ENCODE measurements at regions not wholly inside any gene's neighbourhood (a gene's known extent, or its start where the extent isn't known, plus 50 kb on each side); places are given as distances from the start of the nearest gene placed in this dataset.

DNA sequence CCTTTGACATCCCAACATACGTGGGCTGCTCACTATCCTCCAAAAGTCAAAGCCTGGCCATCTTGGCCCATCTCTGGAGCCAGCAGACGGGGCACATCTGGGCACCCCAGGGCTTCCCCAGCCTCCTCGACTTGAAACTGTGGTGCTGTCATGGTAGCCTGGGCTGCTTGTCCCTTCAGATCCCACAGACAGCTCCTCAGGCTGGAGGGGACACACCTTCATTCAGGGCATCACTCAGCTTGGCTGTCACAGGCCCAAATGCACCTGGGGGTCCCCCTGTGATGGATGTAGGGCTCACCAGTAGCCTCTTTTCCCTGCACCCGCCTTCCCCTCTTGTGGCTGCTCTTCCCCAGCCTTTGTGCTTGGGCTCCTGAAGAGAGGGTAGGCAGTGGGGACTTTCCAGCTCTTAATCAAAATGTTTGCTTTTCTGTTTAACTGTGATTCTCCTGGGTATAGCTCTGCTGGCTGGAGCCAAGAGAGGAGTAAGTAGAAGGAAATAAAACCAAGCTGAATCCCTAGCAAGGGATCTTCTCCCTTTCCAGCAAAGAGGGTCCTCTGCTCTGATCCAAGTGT lies 92.3 kb downstream of the GYPC start:
- DNase-seq (ENCODE audit: low spot score in 2 of 2) (no peak), FAIRE-seq (no peak)

DNA sequence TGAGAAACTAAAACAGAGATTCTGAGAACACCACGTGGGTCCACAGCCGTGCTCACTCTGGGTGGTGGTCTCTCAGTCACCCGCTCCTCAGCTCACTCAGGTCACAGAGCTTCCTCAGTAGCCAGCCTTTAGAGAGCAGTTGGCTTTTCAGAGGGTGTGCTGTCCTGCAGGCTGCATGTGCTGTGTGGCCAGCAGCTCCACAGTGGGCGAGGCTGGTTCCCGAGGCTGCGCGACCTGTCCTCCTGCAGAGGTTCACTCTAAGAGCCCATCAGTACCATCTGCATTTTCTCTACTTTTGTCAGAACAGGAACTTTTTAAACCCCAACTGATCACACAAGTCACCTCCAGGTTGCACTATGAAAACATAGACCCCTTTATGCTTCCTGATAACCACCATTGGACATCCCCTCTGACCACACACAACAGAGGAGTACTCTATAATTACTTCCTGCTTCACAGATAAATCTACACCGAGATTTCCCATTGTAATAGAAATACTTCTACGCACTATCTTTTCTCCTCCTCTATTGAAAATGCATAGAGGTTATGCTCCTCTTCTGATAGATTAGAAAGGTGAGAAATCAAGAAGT lies 93.1 kb downstream of the GYPC start:
- no peak for FAIRE-seq
- DNase-seq (ENCODE audit: low spot score in 2 of 2): no peak

DNA sequence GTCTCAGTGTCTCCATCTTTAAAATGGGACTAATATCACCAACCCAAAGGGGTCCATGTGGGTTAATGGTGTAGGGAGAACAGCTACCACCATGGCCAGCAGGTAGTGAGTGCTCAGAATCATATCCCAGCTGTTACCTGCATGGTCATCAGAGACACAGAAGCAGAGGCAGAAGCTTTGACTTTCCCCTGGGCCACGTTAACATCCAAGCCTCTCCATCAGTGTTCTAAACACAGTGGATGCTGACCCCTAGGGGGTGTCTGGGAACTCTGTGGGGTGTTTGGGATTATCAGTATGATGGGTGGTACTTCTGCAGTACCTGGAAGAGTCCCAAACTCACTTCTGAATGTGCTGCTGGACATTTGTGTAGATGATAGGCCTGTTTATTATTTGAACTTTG lies 93.6 kb downstream of the GYPC start:
- DNase-seq (ENCODE audit: low spot score in 2 of 2) (no peak), FAIRE-seq (no peak)

DNA sequence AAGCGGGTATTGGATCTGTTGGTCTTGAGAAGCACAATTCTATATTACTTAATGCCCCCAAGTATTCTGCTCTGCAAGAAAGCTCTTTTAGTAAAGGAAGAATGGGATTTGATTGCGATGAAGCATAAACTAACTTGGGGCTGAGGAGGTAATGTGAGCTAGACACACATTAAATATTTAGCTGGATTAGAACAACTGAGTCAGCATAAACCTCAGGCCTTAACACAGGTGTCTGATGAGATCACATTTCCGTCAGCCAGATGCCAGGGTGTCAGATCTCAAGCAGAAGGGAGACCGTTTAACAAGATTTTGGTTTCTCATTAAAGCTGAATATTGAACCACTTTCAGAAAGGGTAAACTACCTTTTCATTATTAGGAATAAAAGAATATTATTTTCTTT lies 94.5 kb downstream of the GYPC start:
- no peak for DNase-seq (ENCODE audit: low spot score in 2 of 2)
- FAIRE-seq: no peak

DNA sequence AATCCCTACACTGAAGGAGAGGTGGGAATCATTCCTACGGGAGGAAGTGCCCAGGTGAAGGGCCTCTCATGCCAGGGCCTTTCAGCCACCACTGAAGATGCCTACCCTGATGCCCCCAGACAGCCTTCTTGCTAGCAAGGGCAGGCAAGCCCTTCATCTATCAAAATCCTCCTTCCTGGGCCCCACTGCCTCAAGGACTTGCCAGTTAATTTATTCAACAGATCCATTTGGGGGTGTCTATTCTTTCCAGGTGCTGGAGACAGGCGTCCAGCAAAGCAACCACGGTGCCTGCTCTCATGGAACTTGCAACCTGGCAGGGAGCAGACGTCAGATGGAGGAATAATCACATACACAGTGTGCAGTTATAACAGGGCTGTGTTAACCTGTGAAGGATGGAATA lies 95.5 kb downstream of the GYPC start:
- FAIRE-seq (no peak), DNase-seq (ENCODE audit: low spot score in 2 of 2) (no peak)

DNA sequence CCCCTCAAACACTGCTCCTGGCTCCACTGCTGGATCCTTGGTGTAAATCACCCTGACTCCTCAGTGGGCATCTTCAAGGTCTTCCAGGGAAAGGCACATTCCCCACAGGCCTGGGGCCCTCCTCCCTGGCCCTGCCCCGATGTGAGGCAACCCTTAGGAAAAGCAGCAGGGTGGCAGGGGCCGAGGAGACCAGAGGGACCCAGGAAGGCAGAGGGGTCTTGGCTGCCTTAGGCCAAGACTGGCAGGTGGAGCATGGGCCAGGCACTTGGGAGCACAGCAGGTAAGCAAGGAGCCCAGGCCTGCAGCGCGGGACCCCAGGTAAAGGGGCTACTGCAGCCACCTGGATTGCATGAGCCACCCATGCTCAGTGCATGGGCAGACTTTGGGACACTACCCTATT lies 96.9 kb downstream of the GYPC start:
- DNase-seq (ENCODE audit: low spot score in 2 of 2) (no peak), FAIRE-seq (no peak)

DNA sequence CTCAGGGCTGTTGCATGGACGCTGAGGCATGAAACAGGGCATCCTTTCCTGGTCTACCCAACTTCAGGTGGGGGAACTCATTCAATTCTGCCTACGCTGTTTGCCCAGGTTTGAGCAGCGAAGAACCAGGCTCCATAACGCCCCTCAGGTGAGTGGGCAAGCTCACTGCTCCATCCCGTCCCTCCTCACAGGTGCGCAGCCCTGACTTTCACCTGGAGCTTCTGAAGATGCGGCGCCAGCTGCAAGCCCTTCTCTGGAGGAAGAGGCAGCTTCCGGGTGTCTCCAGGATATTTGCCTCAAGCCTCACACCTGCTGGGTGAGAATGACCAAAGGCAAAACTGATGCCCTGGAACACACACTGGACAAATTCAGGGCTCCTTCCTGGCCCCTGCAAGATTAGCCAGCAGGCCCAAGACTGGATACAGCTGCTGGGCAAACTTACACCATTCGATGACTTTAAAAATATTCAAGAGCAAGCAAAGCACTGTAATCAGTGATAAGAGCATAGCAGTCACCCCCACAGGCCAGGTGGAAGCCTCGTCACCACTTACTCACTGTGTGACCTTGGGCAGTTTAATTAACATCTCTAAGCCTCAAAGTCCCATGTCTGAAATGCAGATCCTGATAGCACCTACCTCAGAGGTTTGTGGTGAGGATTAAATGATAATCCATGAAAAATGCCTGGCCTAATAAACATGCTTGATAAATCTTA lies 97.7 kb downstream of the GYPC start:
- no peak for DNase-seq (ENCODE audit: low spot score in 2 of 2)
- no peak for FAIRE-seq

DNA sequence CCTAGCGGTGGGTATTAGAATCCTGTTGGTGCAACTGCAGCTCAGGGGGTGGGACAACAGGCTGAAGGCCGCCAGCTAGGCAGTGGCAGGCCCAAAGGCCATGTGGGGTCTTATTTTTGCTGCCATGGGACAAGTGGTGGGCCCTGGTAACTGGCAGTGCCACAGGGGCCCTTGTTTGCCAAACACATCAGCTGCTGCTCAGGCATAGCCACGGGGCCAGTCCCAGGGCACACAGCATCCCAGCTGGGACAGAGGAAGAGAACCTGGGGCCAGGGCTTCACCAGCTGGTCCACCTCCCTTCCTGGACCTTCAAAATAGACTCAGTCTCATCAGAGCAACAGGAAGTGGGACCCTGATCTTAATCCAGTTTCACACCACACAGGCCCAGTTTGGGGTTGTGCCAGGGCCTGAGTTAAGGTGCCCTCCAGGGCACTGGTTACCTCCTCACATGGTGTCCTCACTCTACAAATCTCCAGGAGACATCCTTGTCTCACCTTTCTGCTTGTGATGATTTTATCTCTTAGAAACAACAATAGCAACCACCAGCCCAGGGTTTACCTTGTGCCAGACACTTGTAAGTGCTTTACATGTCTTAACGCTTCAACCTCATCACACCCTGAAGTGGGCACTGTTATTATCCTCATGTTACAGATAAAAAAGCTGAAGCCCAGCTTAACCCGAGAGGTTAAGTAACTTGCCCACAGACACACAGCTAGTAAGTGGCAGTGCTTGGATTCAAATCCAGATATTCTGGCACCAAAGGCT lies 98.5 kb downstream of the GYPC start:
- no peak for FAIRE-seq
- no peak for DNase-seq (ENCODE audit: low spot score in 2 of 2)

DNA sequence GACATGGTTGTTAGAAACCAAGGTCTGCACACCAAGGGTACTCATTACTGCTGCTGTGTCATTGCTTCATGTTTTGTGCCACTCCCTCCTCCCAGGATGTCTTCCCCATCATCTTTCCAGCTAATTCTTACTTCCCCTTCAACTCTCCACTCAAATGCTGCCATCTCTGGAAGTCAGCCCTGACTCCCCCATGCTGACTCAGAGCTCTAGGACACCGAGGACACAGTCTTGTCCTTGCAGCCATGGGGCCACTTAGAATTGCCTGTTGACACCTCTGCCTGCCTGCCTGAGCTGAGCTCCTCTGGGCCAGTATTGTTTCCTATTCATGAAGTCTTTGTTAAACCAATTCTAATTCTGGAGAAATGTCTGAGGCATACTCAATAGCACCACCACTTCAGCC lies 100.2 kb downstream of the GYPC start:
- FAIRE-seq (no peak), DNase-seq (ENCODE audit: low spot score in 2 of 2) (no peak)

DNA sequence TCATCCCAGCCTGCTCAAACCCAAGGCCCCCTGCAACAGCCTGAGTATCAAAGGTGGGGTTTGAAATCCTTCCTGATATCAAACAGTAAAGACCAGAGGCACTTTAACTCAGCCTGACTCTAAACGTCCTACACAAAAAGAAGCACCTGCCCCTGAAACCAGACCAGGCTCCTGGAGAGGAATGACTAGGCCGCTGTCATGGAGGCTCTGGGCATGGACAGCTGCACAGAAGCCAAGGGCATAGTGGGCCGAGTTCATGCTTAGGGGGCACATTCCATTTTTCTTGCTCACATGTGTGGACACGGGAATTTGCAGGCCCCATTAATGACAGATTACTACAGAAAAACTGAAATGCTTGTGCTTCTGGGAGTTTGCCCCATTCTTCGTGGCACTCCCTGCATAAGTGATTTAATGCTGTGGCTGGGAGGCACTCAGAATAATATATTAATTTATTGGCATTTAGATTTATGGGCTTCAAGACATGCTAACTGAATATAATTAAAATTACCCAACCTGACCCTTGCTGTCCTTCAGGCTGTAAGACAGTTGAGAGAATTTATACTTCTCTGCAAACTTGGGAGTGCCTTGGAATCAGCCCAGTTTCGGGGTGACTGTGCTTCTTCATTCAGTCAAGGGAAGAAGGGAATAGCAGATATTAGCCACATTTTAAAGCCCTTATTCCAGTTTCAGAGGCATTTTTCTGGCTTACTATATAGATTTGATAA lies 105.5 kb downstream of the GYPC start:
- FAIRE-seq (no peak), DNase-seq (ENCODE audit: low spot score in 2 of 2) (no peak)

DNA sequence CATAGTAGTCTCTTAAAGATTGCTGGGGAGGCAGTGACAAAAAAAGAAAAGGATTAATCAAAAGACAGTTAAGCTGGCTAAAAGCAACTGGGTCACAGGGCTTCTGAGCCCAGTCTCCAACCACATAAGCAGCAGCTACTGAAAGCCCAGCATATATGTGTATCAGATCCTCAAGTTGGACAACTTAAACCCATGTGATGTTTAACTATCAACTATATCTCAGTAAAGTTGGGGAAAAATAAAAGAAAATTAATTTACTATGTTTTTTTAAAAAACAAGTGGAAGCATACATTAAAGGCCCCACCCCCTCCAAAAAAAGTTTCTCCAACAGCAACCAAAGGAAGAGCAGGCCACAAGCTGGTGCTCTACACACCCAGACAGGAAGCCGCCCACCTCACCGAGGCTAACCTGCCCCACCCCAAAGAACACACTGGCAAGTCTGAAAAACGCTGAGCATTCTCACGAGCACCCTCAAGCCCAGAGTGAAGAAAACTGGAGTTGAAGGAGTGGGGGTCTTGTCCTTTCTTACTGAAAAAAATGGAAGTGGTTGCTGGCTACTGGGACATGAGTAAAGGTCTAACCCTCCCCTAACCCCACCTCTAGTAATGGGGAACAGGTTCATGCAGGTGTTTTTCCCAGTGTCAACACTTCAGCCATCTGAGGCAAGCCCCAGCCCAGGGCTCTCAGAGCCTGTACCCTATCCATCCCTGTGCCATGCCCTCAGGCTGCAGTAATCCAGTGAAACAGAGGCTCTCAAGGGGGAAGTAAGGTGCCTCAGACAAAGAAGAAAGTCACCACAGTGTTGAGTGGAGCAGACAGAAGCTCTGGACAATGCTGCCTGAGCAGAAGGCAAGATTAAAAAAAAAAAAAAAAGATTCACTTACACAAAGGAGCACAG lies 106.3 kb downstream of the GYPC start:
- FAIRE-seq (no peak), DNase-seq (ENCODE audit: low spot score in 2 of 2) (no peak)

DNA sequence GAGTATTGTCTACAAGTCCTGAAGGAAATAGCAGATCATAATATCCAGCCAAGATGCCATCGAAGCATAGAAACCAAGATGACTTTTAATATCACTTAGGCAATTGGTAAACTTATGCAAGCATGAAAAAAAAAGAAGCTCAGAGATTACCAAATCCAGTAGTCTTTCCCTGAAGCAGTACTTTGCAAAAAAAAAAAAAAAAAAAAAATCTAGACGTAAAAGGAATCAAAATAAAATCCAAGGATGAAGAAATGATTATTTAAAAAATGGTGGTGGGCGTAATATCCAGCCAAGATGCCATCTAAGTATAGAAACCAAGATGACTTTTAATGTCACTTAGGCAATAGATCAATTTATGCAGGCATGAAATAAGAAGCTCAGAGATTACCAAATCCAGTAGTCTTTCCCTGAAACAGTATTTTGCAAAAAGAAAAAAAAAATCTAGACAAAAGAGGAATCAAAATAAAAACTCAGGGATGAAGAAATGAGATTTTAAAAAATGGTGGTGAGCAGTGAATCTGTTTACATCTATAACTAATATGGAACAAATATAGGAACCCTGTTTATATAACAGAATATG lies 108.8 kb downstream of the GYPC start:
- DNase-seq (ENCODE audit: low spot score in 2 of 2) (no peak), FAIRE-seq (no peak)

DNA sequence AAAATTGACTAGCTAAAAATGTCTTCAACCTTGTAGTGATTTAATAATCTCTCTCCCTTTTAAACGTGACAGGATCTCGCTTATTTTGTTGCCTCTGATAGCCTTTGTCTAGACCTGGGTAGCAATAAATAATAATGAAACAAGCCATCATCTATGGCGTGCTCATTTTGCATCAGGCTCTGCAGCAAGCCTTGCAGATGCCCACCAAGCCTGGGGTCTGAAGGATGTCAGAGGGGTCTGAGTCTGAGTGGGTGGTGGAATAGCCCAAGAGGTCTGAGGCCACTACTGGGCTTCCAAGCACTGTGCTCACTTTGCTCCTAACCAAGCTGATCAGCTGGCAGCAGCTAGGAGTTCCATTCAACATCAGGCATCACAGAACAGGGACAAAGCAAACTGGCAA lies 109.4 kb downstream of the GYPC start:
- no peak for FAIRE-seq

DNA sequence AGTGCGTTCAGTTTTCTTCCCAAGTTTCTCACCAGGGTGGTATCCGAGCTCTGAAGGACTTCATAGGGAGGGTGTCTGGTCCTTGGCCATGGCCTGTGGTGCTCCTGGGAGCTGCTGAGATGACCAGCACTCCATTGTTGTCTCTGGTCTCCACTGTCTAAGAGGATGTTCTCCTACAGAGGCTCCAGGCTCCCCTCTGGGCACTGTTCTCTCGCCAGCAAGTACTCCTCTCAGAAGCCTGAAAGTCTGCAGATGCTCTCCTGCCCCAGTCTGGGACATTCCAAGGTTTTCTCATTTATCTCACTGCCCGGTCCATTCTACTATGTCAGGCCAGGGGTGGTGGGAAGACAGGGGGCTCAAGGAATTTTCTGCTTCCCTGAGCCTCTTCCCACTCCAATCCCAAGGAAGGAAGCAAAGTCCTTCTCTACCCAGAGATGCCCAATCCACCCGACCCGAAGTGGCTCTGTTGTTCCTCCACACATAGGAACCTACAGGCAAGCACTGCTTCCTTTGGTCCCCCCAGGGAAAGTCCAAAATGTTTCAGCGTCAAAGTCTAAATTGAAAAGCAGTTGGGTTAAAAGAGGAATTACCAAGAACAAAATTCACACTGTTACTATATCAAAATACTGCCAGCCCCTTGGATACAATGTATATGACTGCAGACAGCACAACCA lies 110.5 kb downstream of the GYPC start:
- DNase-seq (ENCODE audit: low spot score in 2 of 2) (no peak), FAIRE-seq (no peak)

More for the DNA sequence above, 109.4 kb downstream of the GYPC start:
- DNase-seq (ENCODE audit: low spot score in 2 of 2): no peak

DNA sequence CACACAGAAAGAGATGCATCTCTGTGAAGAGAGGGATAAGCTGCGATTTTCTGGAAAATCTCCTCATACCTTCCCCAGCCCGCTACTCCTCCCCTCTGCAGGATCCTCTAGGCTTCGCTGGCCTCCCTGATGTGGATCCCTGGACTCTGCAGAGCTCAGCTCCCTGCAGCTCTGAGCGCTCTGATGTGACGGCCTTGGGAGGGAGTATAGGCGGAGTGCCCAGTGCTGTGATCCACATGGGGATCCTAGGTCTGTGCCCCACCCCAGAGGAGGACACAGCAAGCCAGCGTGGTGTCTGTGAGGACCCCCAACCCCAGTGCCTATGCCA lies 111.0 kb downstream of the GYPC start:
- DNase-seq (ENCODE audit: low spot score in 2 of 2) (no peak), FAIRE-seq (no peak)

DNA sequence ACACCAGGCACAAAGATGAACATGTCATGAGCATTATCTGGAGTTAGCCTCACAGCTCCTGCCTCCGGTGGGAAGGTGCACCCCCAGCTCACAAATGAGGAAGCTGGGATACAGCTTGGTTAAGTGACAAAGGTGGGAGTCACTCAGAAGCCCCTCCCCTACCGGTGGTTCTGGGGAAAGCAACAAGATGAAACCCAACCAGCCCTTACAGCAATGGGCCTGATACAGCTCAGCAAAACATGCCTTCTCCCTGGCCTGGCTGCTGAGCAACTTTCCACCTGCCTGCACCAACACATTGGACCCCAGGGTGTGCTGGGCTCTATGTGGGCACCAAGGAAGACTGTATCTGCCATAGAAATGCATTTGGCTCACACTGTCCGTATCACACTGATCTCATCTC lies 113.2 kb downstream of the GYPC start:
- no peak for DNase-seq (ENCODE audit: low spot score in 2 of 2)
- FAIRE-seq: no peak

DNA sequence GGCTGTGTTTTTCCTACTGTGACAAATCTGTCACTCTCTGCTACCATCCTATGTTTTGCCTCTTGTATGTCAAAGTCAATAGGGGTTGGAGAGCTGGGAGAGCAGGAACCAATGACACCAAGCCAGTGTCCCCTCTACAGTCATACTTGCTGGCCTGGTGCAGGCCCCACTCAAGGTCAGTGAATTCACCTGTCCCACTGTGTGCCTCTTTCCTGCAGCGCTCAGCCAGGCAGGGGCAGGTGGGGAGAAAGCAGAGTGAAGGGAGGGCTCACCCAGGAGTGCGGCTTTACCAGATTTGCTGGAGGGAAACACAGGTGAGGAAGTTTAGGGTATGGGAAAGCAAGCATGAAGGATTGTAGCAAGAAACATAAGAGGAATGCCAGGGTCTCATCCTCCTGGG lies 114.5 kb downstream of the GYPC start:
- DNase-seq (ENCODE audit: low spot score in 2 of 2) (no peak), FAIRE-seq (no peak)

DNA sequence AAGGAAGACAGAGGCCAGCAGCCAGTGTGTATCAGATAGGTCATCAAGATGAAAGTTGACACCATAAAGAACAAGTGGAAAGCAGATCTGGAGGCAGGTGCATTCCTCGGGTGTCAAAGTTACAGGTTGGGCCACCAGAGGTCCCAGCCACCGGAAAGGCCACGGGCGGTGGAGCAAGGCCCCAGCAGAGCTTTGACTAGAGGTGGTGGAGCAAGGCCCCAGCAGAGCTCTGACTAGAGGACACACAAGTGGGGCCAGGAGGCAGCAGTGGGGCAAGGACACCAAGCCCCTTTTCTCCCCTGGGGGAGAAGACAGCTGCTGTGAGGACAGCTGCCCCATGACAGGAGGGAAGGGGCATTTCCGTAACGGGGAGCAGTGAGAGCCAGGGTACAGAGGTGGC lies 115.1 kb downstream of the GYPC start:
- no peak for FAIRE-seq
- no peak for DNase-seq (ENCODE audit: low spot score in 2 of 2)

DNA sequence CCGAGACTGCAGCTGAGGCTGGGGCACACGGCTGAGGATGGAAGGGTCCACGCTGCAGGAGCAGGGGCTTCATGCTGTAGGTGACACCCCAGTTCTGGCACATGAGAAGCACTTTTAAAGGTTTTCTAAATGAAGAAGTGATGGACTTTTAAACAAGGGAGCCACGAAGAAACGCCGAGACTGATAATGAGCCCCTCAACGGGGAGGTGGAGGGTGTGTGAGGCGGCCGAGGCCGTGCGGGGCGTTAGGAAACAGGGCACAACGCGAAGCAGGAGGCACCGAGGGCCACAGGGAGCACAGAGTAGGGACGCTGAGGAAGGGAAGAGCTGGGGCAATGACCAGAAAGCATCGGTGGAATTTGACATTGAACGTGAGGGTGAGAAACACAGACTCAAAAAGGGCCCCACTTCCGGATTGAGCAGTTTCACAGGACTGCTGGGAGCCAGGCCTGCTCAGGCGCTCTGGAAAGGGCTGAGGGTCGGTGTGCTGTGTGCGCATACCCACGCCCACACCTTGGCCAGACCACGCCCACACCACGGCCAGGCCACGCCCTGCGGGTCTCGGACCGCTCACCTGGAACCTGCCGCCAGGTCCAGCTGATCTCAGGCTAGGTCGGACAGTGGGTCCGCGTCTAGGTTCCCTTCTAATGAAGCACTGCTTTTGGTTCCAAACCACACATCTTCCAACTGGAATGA lies 115.7 kb downstream of the GYPC start:
- DNase-seq (ENCODE audit: low spot score in 2 of 2) (no peak), FAIRE-seq (no peak)
